NCI-H748 (cell line): ENCODE measurements at regions not wholly inside any gene's neighbourhood (a gene's known extent, or its start where the extent isn't known, plus 50 kb on each side); places are given as distances from the start of the nearest gene placed in this dataset.
A peak's percentile ranks its signal among the peaks of the same experiment; 100 is the strongest.

Experiments
- DNase-seq: peaks from one replicate; lab custom pipeline; 2025; ENCODE audit not compliant: unreplicated experiment; lab: John Stamatoyannopoulos, UW

DNA sequence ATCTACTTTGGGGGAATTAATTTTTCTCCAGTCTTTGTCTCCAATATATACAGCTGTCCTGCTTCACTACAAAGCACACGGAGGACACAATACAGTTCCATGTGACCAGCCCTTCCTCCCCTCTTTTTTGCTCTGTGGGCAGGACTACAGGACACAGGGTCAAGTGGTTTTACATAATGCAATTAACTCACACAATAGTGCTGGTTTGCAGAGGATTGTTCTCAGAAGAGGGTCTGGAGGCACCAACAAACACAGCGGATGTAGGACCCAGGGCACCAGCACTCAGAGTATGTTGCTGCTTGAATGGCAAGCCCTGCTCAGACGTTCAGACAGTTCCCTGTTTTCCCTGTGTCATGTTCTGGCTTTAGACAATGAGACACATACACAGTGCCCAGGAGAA is 52.0 kb upstream of the NPTX2 start:
- peak; percentile 94 for DNase-seq

DNA sequence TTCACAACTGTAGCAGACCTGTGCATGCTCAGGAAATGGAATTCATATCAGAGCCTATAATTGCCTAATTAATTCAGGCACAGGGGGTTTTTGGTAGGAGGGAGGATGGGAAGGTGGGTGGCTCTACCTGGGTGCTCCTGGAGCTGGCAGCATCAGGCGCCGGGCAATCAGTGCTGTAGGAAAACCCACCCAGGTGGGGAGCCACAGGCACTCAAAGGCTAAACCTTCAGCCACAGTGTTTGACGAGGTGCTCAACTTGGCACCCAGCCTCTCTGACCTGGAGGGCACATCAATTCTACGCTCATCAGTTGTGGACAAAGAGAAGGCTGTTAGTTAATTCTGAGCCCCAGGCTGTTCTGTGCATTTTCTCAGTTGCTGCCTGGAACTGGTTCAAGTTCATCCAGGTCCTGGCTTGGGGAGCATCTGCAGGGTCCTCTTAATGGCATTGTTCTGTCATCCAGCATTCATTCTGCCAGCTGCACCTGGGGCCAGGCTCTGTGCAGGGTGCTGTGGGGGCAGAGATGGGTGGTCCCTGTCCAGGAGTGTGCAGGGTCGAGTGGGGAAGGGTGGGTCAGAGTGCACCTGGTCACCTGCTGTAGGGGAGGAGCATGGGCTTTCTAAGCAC is 54.1 kb upstream of the NPTX2 start:
- DNase-seq, result peak; percentile 59

DNA sequence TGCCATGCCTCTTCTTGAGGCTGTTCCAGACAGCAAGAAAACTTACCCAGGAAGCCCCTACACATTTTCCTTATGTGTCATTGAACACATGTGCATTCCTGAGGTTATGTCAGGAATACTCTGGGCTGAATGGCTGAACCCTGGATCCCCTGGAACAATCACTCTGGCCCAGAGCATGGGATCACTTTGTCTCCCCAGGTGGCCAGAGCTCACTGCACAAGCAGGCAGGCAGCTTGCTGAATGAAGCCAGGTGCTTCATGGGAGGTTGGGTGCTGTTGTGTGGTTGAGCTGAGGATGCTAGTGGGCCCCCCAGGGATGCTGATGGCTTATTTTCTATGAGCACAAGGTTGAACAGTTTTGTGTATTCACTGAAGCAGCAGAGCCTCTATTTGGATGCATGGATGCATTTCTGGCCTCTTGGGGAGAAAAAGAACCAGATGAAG is 54.7 kb upstream of the NPTX2 start:
- DNase-seq, result no peak

DNA sequence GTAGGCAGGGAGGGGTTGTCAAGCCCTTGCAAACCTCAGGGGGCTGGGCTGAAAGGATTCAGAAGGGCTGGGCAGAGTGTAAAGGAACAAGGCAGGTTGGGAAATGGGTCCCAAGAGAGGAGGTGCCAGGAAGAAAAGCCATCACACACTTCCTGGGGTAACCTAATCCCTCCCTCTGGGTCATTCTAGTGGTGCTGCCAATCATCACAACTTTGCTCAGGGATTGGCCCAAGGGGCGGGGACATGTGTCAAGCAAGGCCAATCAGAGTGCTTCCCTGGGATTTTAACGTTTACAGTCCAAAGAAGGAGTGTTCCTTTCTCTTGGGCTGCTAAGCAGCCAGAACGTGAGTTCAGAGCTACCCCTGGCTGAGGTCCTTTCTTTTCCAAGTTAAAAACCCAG is 57.1 kb upstream of the NPTX2 start:
- DNase-seq, result peak; percentile 47

DNA sequence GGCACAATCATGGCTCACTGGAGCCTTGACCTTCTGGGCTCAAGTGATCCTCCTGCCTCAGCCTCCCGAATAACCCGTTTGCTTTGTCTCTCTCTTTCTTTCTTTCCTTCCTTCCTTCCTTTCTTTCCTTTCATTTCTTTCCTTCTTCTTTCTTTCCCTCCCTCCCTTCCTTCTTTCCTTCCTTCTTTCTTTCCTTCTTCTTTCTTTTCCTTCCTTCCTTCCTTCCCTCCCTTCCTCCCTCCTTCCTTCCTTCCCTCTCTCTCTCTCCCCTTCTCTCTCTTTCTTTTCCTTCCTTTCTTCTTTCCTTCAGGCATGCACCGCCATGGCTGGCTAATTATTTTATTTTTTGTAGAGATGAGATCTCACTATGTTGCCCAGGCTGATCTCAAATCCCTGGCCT is 57.9 kb upstream of the NPTX2 start:
- DNase-seq, result no peak

DNA sequence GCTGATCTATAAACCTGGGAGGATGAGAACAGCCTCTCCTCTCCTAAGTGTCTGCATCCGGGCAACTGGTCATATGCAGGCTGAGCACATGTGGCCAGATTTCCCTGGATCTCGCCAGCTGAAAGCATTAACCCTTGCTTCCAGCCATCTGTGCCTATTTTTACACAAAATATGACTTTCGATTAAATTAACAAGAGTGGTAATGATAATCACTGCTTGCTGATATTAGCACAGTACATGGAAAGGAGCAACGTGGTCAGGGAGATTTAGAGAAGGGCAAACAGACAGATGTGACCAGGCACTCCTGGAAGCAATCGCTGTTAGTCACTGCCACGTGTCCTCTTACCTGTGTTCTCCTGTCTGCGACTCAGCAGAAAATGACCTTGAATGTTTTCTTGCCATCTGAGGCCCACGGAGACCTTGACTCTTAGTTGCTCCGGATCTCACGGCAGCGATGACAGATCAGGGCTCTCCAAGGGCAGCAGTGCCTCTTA is 59.5 kb upstream of the NPTX2 start:
- DNase-seq, result no peak

DNA sequence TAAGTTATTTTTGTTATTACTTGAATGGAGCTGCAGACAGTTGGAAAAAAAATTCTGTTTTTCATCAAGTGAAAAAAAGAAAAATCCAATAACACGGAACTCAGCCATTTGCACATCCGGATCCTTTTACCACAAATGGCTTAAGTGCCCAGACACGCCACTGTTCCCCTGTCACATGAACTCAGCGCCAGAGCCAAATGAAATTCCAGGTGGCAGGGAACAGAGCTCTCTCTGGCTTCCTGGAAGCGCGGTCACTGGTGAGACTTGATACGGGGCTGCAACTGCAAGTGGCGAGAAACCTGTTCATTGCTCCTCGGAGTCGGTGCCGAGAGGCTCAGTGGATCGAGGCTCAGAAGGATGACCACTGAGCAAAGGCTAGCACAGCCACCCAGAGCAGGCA is 60.8 kb upstream of the NPTX2 start:
- peak; percentile 54 for DNase-seq

DNA sequence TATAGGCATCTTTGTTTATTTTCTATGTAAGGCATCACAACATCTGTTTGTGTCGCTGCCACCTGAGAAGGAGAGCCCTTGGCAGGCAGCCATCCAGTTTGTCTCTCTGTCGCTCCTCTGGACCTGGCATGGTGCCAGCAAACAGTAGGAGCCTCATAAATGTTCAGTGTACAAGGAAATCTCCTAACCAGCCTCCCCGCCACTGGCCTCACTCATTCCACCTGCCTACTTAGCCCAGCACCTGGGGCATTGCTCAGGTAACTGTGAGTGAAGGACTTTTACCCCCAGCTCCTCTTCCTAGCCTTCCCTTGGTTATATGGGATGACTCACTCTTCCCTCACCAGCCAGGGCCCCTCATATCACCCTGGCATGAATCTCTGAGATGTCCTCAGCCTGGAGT is 61.7 kb upstream of the NPTX2 start:
- DNase-seq, result peak; percentile 24

DNA sequence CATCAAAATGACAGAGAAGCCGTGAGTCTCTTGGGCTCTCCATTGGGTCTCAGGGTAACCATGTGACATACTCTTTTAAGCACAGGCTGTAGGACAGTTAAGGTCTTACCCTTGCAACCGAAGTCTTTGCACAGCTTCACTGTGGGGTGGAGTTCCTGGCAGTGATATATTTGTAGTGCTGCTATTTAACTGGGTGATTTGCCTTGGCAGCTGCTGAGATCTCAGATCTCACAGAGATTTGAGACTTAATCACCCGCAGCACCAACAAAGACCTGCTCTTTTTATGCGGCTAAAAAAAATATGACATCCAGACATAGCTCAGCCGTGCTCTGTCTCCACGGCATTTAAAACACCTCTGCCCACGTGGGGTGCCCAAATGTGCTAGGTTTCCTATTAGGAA is 63.4 kb upstream of the NPTX2 start:
- DNase-seq, result no peak

DNA sequence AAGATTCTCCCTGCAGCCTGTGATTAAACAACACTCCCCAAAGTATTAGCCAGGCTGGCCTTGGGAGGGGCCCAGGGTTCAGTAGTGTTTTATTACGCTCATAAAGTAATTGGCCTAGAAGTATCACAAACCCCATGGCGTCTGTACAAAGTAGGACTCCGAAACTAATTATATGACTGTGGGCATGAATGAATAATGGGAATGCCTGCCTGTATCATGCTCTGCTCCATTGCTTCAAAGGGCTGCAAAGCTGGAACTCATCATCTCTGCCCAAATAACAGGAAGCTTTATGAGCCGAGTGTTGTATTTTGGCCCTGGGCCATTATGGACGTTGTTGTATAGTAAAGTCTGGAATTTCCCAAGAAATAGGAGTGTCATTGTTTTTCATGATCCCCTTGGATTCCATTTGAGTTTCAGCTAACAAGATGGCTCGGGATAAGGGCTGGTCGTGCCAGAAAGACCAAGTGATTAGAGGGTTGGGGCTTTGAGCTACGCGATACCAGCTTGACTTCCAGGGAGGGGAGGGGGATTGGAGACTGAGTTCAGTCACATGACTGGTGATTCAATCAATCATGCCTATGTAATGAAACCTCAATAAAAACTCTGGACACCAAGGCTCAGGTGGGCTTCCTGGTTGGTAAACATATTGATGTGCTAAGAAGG is 65.3 kb upstream of the NPTX2 start:
- DNase-seq, result no peak

DNA sequence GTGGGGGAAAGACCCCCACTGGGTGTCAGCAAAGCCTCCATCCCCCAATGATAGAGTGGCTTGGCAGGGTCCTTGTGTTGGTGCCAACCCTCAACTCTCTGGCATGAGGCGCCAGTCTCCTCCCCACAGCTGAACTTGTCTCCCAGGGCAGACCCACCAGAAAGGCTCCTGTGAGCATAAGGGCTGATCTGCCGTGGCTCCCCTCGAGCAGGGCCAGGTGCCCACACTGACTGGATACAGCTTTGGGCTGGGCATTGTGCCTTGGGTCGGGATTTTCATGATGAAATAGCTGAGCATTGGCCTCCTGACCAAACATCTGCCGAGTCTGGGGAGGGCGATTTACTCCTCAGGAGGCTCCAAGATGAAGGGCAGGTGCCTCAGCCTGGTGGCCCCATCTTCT is 68.1 kb upstream of the NPTX2 start:
- no peak for DNase-seq

DNA sequence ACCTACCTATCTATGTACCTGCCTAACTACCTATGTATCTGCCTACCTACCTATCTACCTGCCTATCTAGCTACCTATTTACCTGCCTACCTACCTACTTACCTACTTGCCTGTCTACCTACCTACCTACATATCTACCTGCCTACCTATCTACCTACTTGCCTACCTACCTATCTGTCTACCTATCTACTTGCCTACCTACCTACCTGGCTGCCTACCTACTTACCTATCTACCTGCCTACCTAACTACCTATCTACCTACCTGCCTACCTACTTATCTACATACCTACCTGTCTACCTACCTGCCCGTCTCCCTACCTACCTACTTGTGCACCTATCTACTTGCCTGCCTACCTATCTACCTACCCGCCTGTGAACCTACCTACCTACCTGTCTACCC is 68.7 kb upstream of the NPTX2 start:
- no peak for DNase-seq

DNA sequence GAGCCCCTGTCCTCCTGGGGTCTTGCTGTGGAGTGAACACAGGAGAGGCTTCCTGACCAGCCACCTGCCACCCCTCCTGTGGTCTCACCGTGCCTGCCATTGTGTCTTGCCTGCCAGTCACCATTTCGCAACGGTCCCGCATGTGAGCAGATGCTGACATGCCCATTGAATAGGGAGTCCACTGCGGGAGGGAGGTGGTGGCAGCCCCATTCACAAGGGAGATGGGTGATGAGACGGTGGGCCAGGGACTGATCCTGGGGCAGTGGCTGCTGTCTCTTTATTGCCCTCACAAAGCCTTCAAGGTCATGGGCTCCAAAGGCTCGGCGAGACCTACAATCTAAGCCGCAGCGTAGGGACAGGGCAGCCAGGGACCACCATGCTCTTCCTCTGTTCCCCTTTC is 76.0 kb upstream of the NPTX2 start:
- DNase-seq, result peak; percentile 42

DNA sequence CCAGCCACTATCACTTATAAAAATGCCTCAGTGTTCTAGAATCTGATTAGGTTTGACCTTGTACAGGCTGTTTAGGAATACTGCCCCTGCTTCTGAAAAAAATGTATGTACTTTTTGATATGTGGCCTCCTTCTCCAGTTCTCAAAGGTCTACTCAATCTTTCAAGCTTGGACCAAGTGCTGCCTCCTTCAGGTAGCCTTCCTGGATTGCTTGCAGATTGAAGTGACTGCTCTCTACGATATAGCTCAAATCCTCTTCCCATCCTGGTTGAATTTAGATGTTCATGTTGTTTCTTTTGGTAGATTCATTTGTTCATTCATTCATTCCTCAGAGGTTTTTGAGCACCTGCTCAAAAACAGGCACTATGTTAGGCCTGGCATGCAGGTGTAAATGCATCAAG is 77.2 kb upstream of the NPTX2 start:
- no peak for DNase-seq

DNA sequence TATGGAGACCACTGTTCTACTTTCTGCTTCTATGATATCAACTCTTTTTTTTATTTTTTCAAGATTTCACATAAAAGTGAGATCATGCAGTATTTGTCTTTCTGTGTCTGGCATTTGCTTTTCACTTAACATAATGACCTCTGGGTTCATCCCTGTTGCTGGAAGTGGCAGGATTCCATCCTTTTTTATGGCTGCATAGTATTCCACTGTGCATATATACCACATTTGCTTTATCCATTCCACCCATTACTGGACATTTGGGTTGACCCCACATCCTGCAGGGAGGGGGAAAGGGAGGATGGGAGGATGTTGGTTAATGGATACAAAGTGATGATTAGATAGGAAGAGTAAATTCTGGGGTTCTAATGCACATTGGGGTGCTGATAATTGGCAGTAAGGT is 80.3 kb upstream of the NPTX2 start:
- no peak for DNase-seq

DNA sequence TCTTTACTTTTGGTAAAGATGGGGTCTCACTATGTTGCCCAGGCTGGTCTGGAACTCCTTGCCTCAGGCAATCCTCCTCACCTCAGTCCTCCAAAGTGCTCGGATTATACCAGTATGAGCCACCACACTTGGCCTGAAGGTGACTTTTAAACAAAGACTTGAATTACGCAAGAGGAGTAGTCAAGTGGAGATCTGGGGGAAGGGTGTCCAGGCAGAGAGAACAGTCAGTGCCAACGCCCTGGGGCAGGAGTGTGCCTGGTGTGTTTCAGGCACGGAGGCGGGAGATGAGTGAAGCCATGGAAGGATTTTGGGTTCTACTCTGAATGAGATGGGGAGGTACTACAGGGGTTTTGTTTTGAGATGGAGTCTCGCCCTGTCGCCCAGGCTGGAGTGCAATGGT is 82.6 kb upstream of the NPTX2 start:
- no peak for DNase-seq

DNA sequence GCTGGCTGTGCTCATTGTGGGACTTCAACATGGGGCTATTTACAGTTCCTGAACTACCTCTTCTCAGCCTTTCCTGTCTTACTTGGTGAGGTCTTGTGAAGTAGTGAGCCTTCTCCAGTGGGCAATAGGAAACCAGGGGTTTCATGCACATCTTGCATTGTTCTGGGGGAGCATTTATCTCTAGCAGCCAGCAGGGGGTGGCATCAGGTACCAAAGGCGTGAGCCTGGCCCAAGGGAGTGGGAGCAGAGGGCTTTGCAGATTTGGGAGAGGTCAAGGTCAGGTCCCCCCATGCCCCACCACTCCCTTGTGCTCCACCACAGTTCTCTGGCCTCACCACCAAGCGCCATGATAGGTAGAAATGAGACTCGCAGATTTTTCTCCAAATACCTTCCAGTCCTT is 85.4 kb upstream of the NPTX2 start:
- no peak for DNase-seq

DNA sequence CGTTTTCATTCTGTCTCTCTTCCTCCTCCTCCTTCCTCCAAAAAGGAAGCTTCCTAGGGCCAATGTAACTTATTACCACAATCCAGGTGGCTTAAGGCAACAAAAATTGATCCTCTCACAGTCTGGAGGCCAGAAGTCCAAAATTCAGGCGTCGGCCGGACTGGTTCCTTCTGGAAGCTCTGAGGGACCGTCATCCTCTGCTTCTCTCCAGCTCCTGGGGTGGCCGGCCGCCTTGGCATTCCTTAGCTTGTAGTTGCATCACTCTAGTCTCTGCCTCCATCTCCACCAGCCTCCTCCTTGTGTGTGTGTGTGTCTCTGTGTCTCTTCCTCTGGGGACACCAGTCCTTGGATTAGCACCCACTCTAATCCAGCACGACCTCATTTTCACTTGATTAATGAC is 89.0 kb upstream of the NPTX2 start:
- no peak for DNase-seq

DNA sequence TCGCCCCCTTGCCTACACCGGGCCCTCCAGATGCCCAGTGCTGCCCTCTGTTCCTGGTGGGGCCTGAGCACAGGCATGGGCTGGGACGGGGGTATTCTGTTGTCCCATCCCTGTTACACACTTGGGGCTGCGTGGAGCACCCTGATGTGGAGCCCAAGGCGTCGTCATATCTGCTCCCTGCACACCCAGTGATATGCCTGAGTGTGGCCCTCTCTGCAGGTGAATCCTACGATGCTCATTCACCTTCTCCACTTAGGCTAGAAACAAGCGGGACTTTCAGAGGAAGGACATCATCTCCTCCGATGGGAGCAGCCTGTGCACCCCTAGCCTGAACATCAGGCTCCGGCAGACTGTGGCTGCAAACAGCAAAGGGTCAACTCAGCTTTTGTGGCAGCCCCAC is 91.0 kb upstream of the NPTX2 start:
- no peak for DNase-seq

DNA sequence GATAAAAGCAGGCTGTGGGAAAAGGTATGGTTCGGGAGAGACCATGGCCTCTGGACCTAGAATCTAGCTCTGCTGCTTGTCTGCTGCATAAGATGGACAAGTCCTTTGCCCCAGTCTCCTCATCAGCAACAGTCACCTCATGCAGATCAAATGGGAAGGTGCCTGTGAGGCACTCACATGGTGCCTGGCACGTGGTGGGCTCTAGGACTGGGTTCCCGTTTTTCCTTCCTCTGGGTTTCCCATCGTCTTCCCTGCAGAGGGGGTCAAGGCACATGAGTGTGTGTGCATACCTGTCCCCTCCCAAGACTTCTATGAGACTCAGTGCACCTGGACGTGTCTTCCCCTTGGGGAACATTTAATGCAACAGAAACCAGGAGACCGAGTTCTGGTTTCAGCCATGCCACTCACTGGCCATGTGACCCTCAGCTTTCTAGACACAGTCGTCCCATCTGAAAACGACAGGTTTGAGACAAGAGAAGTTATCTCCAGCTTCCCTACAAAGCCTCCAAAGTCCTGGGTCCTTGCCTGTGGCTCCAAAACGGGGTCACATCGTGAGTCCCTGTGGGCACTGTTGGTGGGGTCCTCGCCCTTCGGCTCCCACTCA is 95.9 kb upstream of the NPTX2 start:
- no peak for DNase-seq

DNA sequence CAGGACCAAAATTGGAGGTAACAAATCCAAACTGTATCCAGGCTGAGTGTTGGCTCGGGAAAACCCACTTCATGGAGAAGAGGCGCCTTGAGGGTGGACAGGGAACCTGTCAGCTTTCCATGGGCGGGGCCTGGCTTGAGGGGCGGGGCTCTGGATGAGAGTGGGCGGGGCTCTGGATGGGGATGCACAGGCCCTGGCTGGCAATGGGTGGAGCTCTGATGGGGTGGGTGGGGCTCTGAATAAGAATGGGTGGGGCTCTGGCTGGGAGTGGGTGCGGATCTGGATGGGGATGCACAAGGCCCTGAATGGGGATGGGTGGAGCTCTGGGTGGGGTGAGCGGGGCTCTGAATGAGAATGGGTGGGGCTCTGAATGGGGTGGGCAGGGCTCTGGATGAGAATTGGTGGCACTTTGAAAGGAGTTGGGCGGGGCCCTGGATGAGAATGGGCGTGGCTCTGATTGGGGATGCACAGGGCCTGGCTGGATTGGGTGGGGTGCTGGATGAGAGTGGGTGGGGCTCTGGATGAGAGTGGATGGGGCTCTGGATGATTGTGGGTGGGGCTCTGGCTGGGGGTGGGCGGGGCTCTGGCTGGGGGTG is 96.6 kb upstream of the NPTX2 start:
- no peak for DNase-seq
